Cerebellar cortex (tissue), 1 donor: ENCODE measurements at regions not wholly inside any gene's neighbourhood (a gene's known extent, or its start where the extent isn't known, plus 50 kb on each side); places are given as distances from the start of the nearest gene placed in this dataset.

ENCODE experiments used
- DNase-seq: peaks from one replicate; pipeline ENCODE4 v3.0.0-alpha.2; 2015; ENCODE audit warnings: low spot score

DNA sequence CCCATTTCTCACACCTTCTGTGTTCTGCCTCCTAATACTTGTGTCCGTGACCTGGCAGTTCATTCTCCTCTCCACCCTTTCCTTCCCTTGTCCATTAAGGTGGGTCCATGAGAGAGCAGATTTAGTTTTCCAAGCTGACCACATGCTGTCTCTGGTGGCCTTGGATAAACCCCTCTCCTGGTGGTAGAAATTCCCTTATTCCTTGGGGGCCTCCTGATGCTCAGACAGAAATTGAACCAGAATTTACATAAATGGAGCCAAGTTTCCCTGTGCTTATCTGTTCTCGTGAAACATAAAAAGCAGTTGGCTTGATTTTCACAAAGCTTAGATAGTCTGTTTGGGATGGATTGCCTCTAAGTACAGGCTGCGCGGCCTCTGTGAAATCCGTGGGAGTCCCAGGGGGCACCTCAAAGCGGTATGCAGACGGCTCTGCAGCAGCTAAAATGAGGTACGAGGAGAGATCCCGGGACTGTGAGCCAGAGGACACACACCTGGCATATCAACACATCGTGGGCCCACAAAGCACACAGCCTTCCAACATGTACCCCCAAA, 101.0 kb upstream of the NMNAT3 start:
- DNase-seq = no peak

DNA sequence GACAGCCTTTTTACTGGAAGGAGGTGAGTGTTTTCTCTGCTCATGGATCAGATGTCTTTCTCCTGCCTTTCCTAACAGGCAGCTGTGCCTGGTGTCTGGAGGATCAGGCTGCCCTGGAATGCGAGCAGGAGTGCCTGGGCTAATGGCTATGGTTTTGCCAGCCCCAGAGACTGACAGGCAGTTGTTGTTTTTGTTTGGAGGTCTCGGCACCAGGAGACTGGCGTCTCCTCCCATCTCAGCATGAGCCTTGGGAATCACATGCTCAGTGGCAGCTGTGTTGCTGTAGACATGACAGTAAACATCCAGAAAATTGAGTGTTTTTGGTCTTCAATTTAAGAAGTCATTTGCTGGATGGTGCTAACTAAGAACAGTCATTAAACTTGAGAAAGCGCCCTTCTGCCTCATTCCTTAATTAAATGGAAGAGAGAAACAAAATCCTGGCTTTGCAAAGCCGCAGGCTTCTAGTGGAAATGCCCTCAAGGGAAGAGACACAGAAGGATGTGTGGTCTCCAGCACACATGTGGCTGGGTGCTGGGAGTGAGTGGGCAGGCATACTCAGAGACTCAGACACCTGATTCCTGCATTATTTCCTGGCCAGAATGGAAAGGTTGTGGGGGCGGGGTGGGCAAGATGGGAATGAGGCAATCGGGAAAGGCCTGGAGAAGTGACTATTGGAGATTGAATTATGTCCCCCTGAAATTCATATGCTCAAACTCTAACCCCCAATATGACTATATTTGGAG, 97.0 kb upstream of the NMNAT3 start:
- no peak for DNase-seq

DNA sequence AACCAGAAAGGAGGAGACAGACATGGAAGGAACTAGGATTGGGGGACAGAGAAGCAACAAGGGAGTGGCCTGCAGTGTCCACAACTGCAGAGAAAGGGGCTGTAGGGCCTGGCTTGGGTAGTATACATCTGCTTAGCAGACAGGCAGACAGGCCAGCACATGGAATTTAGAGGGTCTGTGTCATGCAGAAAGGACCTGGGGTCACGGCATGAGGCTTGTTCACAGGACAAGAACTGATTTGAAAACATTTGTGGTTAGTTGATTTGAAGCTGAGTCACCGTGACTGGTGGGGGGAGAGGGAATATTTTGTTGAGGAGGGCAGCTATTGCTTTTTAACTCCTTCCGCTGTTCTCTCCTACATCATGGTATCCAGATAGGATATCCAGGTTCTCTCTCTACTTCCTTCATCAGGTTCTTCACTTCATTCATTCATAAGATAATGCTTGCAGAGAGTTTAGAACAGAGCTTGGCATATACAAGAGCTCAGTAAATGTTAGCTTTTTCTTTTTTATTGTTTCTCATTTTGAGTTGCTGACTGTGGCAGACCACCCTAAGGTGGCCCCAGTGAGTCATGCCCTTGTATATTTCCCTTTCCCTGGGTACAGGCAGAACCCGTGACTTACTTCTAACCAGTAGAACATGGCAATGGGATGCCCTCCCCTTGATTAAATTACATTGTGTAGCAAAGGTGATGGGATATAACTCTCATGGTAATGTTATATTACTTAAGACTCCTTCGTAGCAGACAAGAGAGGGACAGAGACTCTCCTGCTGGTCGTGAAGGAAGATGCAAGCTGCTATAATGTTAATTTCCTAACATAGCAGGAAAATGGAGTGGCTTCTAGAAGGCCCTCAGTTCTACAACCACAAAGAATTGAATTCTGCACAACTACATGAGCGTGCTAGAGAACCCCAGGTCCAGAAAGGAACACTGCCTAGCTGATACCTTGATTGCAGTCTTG, 95.0 kb upstream of the NMNAT3 start:
- DNase-seq = no peak

DNA sequence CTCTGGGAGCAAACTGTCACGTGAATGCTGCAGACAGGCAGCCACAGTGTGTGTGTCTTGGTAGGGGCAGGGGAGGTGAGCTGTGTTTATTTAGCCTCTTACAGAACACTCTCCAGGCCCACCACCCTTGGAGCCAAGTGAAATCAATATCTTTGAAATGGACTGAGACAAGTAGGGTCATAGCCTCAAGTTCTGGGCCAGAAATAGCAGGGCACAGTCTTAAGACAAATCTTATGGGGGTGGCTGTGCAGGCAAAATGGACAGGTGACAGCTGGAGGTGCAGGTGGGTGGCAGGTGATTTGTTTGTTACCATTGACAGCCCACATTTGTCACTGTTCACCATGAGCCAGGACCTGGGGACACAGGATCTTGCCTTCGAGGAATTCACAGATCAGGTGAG, 93.6 kb upstream of the NMNAT3 start:
- DNase-seq = no peak

DNA sequence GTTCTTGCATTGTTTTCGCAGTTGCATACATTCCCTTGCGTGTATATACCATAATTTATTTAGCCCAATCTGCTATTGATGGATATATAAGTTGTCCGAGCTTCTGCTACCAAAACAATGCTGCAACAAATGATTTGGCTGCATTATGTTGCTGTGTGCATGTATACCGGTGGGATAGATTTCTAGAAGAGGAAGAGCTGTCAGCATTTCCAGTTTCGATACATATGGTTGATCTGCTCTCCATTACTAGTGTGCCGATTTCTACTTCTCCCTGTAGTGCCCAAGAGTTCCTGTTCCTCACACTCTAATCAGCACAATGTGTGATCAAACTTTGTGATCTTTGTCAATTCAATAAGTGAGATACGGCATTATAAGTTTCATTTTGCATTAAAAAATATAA, 92.8 kb upstream of the NMNAT3 start:
- DNase-seq = no peak

DNA sequence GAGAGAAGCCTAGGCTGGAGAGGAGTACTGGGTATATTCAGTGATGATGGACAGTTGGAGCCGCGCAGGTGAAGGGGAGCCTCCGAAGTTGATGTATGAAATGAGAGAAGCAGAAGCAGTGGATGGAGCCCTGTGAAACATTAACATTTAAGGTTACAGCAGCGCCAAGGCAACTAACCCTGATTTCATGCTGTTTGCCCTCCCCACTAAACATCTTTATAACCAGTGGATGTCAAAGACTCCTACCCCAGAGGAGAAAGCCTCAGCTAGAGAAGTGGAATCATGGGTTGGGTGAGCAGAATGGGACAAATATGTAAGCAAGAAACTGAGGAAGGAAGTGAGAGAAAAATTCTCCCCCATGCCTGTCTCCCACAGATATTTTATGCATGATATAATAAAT, 92.0 kb upstream of the NMNAT3 start:
- DNase-seq = no peak

DNA sequence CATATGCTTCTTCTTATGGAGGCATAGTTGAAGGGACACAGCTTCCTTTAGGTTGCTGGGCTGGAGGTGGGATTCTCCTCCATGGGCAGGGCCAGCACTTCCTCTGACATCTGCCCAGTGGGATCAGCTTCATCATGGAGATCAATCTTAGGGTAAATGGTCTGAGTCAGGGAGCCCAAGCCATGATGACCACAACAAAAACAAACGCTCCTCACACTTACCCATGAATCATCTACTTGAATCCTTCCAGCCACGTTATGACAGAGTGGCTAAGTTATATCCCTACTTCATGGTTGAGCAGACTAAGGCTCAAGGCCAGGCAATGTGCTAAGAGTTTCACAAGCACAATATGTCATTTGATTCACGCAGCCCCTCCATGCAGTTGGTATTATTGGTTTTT, 87.2 kb upstream of the NMNAT3 start:
- no peak for DNase-seq

DNA sequence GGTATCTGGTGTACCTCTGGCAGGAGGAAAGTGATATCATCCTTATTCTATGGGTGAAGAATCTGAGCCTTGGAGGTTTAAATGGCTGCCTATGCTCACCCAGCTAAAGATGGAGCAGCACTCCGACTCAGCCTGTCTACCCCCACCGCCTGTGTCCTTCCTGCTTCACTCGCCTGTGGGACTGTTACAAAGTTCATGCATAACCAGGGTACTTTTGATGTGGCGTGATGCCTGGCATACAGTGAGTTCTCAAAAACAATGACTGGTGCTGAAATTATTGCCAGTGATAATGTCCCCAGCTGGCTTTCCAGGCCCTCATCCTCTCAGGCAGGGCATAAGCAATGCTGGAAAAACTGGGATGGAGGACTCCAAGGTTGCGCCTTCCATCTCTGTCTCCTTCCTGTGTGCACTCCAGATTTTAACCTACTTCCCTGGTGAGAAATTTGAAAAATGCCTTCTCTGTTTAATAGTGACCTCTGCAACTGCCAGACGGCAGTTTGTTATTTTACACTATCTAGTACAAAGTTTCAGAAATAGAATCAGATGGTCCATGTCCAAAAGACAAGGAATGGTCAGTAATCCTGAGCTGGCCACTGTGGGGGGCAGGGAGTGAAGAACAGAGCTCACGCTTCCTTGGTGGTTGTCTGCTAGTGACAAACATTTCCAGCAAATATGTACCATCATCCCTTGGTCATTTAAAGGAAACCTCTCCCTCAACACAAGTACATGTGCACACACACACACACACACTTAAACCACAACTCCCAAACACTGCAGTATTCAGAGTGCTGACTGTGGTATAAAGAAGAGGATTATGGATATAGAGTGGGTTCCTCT, 86.5 kb upstream of the NMNAT3 start:
- DNase-seq = no peak

DNA sequence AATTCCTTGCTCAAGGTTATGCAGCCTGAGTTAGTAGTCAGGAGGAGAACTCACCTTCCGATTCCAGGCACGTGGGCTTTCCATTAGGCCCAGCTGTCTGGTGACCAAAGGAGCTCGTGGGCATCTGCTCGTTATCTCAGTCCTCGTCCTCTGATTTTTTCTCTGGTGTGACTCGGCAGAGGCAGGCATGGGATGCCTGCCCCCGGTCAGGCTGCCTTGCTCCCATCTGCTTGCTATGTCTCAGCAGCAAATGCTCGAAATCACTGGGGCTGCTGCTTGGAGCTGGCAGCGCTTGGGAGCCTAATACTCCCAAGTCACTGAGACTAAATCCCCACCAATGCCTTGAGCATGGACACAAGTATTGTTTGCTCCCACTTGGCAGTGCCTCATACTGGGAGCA, 84.5 kb upstream of the NMNAT3 start:
- no peak for DNase-seq

DNA sequence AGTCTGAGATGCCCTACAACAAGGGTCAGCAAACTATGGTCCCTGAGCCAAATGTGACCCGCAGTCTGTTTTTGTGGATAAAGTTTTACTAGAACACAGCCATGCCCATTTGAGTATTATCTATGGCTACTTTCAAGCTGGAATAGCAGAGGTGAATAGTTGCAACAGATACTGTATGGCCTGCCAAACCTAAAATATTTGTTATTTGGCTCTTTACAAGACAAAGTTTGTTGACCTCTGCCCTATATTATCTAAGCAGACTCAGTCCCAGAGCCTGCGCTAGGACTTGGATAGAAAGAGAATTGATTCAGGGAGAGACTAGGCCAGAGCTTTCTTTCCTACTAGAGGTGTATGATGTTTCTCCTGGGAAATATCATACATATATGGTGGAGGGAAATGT, 81.7 kb upstream of the NMNAT3 start:
- no peak for DNase-seq

DNA sequence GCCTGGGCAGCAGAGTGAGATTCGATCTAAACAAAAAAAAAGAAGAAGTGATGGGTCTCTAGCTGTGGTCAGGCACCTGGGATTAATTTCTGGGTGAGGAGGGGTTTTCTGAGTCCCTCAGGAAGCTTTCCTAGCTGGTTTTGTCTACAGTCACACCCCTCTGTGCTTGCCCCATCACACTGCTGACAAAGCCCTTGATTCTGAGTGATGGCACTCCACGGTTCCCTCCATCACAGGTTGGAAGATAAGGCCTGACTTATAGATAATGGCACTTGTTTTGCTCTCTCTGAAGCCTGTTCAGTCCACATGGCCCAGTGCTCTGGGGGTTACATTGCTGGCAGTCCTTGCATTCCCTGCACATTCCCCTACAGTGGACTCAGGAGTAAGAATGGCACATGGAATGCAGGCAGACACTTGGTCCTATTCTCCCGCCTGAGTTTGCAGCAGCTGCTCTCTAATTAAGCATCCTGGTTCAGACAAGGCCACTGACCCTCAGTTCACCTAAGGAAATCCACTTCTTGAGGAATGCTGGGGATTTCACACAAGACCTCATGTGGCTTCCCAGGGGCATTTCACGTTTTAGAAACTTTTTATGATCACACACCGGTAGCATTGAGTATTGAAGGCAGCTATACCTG, 81.0 kb upstream of the NMNAT3 start:
- peak; percentile 33 for DNase-seq

DNA sequence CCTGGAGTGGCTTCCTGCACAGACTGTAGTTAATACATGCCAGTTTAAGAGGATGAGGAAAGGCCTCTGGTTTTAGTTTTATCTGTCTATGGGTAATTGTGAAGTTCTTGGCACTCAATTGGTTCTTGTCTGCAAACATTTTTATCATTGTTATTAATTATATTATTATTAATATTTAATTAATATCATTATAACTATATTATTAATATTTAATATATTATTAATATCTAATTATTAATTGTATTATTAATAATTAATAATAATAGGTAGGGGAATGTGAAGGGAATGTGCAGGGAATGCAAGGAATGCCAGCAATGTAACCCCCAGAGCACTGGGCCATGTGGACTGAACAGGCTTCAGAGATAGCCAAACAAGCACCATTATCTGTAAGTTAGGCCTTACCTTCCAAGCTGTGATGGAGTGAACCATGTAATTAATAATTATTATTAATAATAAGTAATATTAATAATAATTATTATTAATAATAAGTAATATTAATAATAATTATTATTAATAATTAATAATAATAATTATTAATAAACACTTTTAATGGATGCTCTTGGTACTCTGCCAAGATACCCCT, 79.8 kb upstream of the NMNAT3 start:
- DNase-seq = no peak

DNA sequence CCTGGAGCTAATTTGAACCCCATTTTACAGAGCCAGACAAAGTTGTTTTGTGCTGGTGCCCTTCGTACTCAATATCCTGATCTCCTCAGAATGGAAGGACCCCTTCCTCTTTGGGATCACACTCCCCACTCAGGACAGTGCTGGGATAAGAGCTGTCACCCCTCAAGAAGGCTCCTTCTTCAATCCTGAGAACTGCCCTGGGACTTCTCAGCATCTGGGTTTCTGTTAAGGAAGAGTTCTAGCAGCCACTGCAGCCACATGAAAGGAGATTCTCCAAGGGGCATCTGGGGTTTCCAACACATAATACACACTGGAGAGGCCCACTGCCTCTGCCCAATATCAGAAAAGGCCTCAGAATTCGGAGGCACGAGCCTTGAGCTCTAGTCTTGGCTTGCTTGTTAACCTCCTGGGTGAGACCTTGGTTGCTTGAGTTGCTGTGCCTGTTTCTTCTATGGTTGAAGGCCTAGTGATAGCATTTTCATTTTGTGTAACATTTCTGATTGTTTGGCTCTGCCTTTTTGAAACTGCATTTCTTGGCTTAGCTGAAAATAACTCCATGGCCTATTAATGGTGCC, 78.8 kb upstream of the NMNAT3 start:
- DNase-seq = no peak

DNA sequence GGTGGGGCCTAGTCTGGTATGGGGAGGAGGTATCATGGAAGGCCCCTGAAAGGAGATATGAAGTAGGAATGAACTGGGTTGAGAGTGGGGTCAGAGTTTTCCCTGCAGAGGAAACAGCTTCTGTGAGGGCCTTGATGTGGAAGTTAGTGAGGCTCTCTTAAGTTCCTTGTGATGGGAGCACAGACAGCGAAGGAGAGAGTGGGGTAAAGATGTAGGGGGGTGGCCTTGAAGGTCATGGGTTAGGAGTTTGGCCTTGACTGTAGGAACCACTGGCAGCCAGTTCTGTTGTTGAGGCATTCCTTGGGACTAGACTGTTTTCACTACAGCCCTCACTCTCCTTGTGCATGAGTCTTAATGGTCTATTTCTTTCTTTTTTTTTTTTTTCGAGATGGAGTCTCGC, 77.8 kb upstream of the NMNAT3 start:
- no peak for DNase-seq

DNA sequence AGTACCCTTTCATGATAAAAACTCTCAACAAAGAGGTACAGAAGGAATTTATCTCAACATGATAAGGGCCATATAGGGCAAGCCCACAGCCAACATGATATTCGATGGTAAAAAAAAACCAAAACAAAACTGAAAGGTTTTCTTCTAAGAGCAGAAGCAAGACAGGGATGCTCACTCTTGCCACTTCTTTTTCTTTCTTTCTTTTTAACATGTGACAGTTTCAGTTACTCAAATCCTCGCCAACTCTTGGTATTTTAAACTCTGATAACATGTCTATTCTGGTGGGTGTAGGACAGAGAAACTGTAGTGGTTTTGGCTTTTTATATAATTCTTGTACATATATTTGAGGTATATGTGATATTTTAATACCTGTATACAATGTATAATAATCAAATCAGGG, 74.0 kb upstream of the NMNAT3 start:
- DNase-seq = no peak

DNA sequence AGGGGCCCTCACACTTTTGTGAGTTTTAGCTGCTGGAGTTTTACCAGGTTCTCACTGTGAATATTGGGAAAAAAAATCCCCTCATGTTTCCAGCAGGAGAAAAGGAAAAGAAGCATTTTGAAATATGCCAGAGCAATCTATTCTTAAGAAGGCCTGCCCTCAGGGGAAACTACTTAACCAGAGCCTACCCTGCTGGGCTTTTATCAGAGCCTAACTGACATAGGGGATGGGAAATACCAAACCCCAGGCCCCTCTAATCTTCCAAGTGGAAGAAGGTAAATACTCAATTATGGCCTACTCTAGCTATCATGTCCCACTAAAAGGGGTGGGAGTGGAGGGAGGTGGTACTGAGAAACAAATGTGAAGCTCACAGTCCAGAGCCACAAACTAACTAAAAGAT, 68.7 kb upstream of the NMNAT3 start:
- no peak for DNase-seq

DNA sequence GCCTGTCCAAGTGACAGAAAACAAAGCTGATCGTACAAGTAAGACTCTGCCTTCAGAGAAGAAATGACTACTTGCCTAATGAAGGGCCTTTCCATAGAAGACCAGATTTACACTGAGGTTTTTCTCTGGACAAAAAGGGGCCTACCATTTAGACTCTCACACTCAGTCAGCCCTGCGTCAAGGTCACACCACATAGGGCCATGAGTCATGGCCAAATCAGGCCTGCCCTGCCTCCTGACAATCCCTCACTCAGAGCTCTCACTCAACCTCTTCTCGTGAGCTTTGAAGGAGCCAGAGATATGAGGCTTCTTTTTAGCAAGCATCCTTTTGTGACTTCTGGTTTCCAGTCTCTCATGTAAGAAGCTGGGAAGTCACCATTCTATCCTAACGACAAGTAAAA, 68.1 kb upstream of the NMNAT3 start:
- DNase-seq = no peak

DNA sequence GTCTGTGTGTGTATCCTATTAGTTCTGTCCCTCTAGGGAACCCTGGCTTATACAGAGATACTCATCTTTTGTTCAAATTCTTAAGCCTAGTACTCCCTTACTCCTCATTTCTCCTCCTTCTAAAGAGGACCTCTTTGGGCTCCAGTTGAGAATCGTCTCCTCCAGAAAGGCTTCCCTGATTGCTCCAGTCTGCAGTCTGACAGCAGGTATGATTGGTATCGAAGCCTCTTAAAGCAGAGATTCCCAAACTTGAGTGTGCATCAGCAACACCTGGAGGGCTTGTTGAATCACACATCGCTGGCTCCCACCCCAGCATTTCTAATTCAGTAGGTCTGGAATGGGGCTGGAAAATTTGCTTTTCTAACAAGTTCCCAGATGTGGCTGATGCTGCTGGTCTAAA, 60.9 kb upstream of the NMNAT3 start:
- no peak for DNase-seq

DNA sequence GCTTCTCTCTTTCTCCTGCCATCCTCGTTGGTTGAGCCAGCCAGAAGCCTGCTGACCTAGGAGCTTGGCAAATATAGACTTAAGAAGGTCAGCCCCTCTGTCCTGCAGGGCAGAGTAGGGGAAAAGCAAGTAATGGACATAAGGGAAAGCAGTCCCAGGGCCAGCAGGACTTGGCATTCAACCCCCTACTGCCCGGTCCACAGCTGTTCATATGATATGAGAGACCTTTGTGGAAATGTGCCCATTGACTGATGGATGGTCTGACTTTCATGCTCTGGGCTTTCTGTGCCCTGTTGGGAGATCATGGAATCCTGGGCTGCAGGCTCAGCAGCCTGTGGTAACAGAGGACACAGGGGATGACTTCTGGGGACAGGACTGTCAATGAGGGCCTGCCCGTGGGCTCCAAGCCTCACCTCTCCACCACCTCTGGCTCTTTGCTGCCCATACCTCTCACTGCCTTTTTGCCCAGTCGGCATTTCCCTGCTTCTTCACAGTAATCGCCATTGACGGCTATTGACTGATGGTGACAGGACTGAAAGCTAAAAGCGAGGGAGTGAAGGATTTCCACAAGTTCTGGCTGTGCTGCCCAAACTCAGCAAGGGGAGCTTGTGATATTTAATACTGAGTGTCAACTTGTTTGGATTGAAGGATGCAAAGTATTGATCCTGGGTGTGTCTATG, 60.0 kb upstream of the NMNAT3 start:
- DNase-seq = no peak

DNA sequence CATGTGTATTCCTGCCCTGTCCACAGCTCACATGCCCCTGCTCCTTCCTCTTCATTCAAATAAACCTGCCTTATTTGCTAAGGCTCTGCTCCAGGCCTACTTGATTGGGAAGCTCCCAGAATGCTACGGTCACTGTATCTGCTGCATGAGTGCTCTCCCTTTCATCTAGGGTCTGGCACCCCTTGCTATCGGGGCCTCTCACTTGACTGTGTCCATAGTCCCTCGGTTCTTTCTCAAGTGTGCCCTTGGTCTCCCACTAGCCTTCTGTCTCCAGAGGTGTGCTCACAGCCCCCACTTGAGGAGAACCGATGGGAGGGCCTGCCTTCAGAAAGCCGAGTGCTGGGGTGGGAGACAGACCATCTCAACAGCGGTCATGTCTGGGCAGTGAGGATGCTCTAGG, 57.4 kb upstream of the NMNAT3 start:
- DNase-seq = no peak
